ENCODE measurements at regions not wholly inside any gene's neighbourhood (a gene's known extent, or its start where the extent isn't known, plus 50 kb on each side); places are given as distances from the start of the nearest gene placed in this dataset.
"Not testable (repeated sequence)": the region's sequence is repeated elsewhere in the genome, so short reads cannot be mapped to it uniquely, and the experiment has no call there.

DNA sequence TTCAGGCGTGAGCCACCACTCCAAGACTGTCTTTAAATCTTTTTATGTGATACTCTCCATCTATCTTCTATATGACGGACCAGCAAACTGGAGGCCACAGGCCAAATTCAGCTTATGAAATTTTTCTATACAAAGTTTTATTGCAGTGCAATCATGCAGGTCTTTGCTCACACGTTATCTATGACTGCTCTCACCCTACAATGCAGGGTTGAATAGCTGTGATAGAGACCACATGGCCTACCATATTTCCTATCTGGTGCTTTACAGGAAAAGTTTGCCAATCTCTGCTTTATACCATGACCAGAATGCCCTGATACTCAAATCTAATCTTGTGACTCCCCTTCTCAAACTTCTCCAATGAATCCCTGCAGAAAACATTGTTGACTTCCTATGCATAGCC is 89.5 kb upstream of the ACBD5 start:
- Histone ChIP-seq H3K4me1 (no peaks in the 10 kb centered on the region), H3K4me3 (no peak overlapping the region), H3K36me3 (no peaks in the 10 kb centered on the region), H3K9me3 (no peaks in the 10 kb centered on the region), H3K27ac (no peak overlapping the region), H3K27me3 (no peaks in the 10 kb centered on the region)
- no peak for DNase-seq
- intact Hi-C loops (cut with DNase I), result no loop called here
- 83 to 89% methylated on average over 3 of the region's 3 CpGs for WGBS, 2 donors
- TF ChIP-seq, protein P1, sequence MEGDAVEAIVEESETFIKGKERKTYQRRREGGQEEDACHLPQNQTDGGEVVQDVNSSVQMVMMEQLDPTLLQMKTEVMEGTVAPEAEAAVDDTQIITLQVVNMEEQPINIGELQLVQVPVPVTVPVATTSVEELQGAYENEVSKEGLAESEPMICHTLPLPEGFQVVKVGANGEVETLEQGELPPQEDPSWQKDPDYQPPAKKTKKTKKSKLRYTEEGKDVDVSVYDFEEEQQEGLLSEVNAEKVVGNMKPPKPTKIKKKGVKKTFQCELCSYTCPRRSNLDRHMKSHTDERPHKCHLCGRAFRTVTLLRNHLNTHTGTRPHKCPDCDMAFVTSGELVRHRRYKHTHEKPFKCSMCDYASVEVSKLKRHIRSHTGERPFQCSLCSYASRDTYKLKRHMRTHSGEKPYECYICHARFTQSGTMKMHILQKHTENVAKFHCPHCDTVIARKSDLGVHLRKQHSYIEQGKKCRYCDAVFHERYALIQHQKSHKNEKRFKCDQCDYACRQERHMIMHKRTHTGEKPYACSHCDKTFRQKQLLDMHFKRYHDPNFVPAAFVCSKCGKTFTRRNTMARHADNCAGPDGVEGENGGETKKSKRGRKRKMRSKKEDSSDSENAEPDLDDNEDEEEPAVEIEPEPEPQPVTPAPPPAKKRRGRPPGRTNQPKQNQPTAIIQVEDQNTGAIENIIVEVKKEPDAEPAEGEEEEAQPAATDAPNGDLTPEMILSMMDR (IDR thresholded peaks at IDR 0.05), result no peak

DNA sequence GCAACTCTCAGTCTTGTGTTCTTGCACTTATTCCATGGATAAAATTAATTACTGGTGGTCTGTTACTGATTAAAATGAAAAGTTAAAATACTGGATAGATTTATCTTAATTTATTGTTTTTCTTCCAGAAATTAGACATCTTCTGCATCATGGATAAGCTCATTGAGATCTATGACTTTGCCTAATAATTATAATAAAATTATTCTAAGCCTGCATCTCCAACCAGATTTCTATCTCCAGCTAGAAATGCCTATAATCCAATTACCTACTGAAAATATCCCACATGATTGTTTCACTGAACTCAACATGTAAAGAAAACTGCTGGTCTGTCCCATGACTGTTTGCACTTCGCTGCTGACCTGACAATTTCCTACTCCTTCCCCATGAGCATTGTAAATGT is 88.3 kb upstream of the ACBD5 start:
- Histone ChIP-seq H3K27me3 (no peaks in the 10 kb centered on the region), H3K9me3 (no peaks in the 10 kb centered on the region), H3K27ac (no peak overlapping the region), H3K4me1 (no peaks in the 10 kb centered on the region), H3K36me3 (no peaks in the 10 kb centered on the region), H3K4me3 (no peak overlapping the region)
- DNase-seq, result no peak
- intact Hi-C loops (cut with DNase I), result no loop called here
- no peak for TF ChIP-seq POLR2A (IDR thresholded peaks at IDR 0.05)
- TF ChIP-seq, protein P1 (IDR thresholded peaks at IDR 0.05), result no peak
- 73 to 92% methylated on average over 1 of the region's 1 CpG for WGBS, 2 donors

DNA sequence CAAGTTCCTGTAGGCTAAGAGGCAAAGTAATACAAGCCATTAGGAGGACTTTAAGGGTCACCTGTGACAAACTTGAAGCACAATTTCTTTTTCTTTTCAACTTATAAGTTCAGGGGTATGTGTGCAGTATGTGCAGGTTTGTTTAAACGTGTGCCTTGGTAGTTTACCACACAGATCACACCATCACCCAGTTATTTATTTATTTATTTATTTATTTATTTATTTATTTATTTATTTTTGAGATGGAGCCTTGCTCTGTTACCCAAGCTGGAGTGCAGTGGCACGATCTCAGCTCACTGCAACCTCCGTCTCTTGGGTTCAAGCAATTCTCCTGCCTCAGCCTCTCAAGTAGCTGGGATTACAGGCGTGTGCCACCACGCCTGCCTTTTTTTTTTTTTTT is 86.2 kb upstream of the ACBD5 start:
- H3K4me1 ChIP-seq; intact Hi-C loops (cut with DNase I); DNase-seq; H3K27me3 ChIP-seq; H3K9me3 ChIP-seq; H3K4me3 ChIP-seq; H3K36me3 ChIP-seq; H3K27ac ChIP-seq: not testable (repeated sequence)
- 88 to 92% methylated on average over 5 of the region's 5 CpGs for WGBS, 2 donors

DNA sequence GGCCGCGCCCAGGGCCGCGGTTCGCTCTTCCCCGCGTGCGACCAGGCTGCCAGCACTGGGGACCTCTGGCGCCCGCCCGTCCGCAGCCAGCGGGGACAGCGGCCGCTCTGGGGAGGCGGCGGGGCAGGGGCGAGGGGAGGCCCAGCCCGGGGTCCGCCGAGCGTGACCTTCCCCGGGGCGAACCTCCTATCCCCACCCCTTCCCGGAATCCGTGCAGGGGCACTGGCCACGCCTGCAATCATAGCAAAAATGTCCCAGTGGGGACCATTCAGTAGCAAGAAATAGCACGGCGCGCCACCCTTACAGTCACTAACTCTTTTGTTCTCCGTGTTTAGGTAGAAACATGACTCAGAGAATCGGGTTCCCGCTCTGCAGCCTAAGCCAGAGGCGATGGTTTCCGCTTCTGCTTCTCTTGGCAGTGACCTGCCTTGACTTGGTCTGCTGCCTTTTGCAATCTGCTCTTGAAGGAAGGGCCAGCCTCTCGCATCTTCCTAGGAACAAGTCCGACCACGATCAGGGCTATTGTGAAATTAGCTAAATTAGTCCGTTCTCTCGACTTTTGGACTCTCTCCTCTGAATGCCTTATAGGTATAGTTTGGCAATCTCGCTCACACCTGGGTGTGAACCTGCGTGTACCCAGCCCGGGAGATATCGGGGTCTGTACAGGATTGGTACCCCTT is 79.3 kb upstream of the ACBD5 start:
- H3K9me3 ChIP-seq, result no peaks in the 10 kb centered on the region
- WGBS, 2 donors, result 13 to 20% methylated on average over 18 of the region's 44 CpGs
- peaks cover 0 to 16% (median 5%) of the 10 kb centered on the region in 3 donors for H3K4me1 ChIP-seq
- peaks cover 0 to 22% (median 0%) of the 10 kb centered on the region in 4 donors for H3K27me3 ChIP-seq
- H3K27ac ChIP-seq, result peak overlapping the region; percentile 45 to 89 (median 67)
- H3K36me3 ChIP-seq, result no peaks in the 10 kb centered on the region
- H3K4me3 ChIP-seq, result peak overlapping the region; percentile 17 to 63 (median 36)
- intact Hi-C loops (cut with DNase I), result no loop called here
- TF ChIP-seq, protein P1 (IDR thresholded peaks at IDR 0.05), result no peak
- TF ChIP-seq POLR2A (IDR thresholded peaks at IDR 0.05), result no peak
- peak; percentile 4 for DNase-seq

DNA sequence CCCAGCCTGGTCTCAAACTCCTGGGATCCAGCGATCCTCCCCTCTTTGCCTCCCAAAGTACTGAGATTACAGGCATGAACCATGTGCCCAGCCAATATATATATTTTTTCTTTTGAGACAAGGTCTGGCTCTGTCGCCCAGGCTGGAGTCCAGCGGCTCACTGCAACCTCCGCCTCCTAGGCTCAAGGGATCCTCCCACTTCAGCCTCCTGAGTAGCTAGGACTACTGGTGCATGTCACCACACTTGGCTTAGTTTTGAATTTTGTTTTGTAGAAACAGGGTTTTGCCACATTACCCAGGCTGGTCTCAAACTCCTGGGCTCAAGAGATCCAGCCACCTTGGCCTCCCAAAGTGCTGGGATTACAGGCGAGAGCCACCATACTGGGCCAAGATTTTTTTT is 78.5 kb upstream of the ACBD5 start:
- peak overlapping the region; percentile 45 to 89 (median 67) for H3K27ac ChIP-seq
- H3K36me3 ChIP-seq; intact Hi-C loops (cut with DNase I); DNase-seq; H3K9me3 ChIP-seq: not testable (repeated sequence)
- peak overlapping the region in 2 of 4 donors; percentile 47 to 63 for H3K4me3 ChIP-seq
- H3K4me1 ChIP-seq, result peaks cover 0 to 16% (median 5%) of the 10 kb centered on the region in 3 donors
- peaks cover 0 to 22% (median 0%) of the 10 kb centered on the region in 4 donors for H3K27me3 ChIP-seq
- 84 to 89% methylated on average over 5 of the region's 5 CpGs for WGBS, 2 donors

DNA sequence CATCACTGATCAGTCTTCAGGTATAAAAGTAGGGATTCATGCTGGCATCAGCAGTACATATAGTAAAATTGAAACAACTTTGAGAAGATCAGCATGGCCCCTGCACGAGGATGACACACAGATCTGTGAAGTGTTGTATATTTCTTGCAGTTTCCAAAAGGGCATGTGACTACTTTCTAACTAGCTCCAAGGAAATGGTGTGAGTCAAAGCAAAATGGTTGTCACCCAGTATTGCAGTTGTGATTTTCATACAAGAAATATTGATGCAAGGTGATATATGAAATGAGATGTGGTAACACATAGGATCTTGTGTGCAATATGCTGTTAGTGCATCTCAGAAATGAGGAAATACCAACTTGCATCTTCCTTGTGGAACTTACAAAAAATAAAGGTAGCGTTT is 74.5 kb upstream of the ACBD5 start:
- intact Hi-C loops (cut with DNase I); DNase-seq; H3K36me3 ChIP-seq; H3K4me3 ChIP-seq; H3K9me3 ChIP-seq; H3K4me1 ChIP-seq; H3K27ac ChIP-seq: not testable (repeated sequence)
- H3K27me3 ChIP-seq, result peaks cover 0 to 16% (median 0%) of the 10 kb centered on the region in 4 donors
- 68 to 69% methylated on average over 2 of the region's 2 CpGs for WGBS, 2 donors

DNA sequence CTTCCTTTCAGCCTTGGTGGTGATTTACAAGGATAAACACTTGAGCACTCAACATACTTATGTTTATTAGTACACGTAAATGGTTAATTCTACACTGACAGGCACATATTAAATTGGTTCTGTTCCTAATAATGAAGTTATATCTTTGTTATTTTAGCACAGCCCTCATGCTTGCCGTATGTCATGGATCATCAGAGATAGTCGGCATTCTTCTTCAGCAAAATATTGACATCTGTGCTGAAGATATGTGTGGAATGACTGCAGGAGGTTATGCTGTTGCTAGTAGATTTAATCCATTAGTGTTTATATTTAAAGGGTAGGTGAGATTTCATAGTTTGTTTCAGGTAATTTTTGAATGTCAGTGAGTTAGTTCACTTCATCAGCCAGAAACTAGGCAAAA is 73.0 kb upstream of the ACBD5 start:
- 62 to 66% methylated on average over 3 of the region's 3 CpGs for WGBS, 2 donors
- H3K4me1 ChIP-seq; intact Hi-C loops (cut with DNase I); H3K27ac ChIP-seq; H3K36me3 ChIP-seq; DNase-seq; H3K9me3 ChIP-seq; H3K27me3 ChIP-seq; H3K4me3 ChIP-seq: not testable (repeated sequence)

Data from esophagus squamous epithelium (tissue), 5 donors.